ENCODE measurements at regions not wholly inside any gene's neighbourhood (a gene's known extent, or its start where the extent isn't known, plus 50 kb on each side); places are given as distances from the start of the nearest gene placed in this dataset.

GRCh38 chr4:13298655-13299054 lies 185.5 kb downstream of the RAB28 start:
- TF ChIP-seq EZH2 (IDR thresholded peaks at IDR 0.05; ENCODE audit: low read depth, low read length, severe bottlenecking) (no peak), CTCF (IDR thresholded peaks at IDR 0.05; ENCODE audit: control extremely low read depth in 1 of 3, insufficient read depth in 1 of 3, low read depth in 1 of 3, low read length in 3 of 3) (no peak), POLR2A (IDR thresholded peaks at IDR 0.05; ENCODE audit: control extremely low read depth in 1 of 2, low read depth in 2 of 2, low read length in 2 of 2) (no peak), KDM4A (IDR thresholded peaks at IDR 0.05; ENCODE audit: low read depth, low read length, severe bottlenecking) (no peak), SRF (IDR thresholded peaks at IDR 0.05; ENCODE audit: low read depth, low read length) (no peak), ZNF274 (IDR thresholded peaks at IDR 0.05; ENCODE audit: borderline replicate concordance, extremely low read depth, low read length) (no peak), CEBPB (IDR thresholded peaks at IDR 0.05; ENCODE audit: low read depth, low read length) (no peak), CHD2 (IDR thresholded peaks at IDR 0.05; ENCODE audit: low read length) (no peak), CBX8 (IDR thresholded peaks at IDR 0.05; ENCODE audit: borderline replicate concordance, low read depth, low read length) (no peak), BRCA1 (IDR thresholded peaks at IDR 0.05; ENCODE audit: low read depth, low read length) (no peak), TCF12 (IDR thresholded peaks at IDR 0.05; ENCODE audit: low read depth, low read length) (no peak), JUN (IDR thresholded peaks at IDR 0.05; ENCODE audit: low read depth, low read length) (no peak)
